GM18520 (cell line): ENCODE measurements at regions not wholly inside any gene's neighbourhood (a gene's known extent, or its start where the extent isn't known, plus 50 kb on each side); places are given as distances from the start of the nearest gene placed in this dataset.

Experiments
- ATAC-seq: cut with Tn5 transposase; IDR thresholded peaks from one replicate; pipeline ENCODE4 v1.9.1; 2021; ENCODE audit not compliant: unreplicated experiment

DNA sequence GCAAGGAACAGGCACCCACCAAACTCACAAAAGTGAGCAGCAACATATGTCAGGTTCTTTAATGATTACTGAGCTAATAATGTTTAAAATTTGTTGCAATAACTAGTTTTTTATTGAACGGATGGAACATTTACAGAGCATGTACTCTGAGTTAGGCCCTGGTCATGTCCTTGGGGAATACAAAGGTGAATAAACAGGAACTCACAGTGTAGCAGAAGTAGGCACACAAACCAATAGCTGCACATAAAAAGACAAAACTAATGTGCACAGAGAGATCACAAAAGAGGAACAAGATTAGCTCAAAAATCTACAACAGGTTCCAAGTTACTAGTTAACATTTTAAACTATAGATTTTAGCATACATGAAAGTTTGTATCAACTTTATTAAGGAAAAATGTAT, 505.3 kb upstream of the PPP2R3A start:
- ATAC-seq = no peak

DNA sequence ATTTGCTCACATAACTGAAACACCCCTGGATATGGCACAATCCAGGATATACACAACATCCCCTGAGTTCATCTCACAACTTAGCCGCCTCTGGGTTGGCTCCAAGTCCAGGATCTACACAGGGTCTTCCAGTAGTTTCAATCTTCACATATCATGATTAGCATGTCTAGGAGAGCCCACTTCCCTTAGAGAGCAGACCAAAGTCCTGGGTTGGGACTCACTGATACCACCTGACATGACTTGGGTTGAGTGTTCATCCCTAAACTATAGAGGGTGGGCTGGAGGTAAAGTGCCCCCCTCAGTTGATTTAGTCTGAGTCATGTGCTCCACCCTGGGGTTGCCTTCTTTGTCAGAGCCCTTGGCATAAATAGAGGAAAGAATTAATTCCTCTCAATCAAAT, 493.6 kb upstream of the PPP2R3A start:
- ATAC-seq = no peak

DNA sequence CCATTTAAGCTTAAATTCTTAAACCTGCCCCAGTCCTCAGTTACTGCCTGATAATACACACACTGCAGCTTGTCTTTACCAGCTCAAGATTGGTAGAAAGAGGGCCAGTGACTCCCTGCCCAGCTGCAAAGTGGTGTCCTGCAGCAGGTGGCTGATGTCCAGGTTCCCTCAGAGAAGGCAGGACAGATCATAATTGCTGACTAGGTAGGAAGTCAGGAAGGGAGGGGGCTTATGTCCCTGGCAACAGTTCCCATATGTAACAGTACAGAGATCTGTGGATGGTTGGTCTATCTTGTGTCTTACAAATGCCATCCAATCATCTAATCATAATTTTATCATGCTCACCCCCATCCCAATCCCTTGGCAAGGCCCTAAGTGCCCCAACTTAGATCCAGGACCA, 492.1 kb upstream of the PPP2R3A start:
- no peak for ATAC-seq

DNA sequence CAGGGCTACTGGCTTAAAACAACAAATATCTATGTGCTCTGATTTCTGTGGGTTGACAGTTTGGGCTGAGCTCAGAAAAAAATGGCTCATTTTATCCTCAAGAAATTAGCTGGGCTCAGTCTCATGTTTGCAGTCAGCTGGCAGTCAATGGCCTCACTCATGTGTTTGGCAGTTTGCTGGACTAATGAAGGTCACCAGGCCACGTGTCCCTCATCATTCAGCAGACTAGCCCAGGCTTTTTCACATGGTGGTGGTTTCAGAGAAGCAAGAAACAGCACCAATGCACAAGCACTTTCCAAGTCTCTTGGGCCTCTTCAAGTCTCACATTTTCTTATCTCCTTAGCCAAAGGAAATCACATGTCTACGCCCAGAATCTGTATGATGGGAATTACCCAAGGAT, 478.3 kb upstream of the PPP2R3A start:
- no peak for ATAC-seq

DNA sequence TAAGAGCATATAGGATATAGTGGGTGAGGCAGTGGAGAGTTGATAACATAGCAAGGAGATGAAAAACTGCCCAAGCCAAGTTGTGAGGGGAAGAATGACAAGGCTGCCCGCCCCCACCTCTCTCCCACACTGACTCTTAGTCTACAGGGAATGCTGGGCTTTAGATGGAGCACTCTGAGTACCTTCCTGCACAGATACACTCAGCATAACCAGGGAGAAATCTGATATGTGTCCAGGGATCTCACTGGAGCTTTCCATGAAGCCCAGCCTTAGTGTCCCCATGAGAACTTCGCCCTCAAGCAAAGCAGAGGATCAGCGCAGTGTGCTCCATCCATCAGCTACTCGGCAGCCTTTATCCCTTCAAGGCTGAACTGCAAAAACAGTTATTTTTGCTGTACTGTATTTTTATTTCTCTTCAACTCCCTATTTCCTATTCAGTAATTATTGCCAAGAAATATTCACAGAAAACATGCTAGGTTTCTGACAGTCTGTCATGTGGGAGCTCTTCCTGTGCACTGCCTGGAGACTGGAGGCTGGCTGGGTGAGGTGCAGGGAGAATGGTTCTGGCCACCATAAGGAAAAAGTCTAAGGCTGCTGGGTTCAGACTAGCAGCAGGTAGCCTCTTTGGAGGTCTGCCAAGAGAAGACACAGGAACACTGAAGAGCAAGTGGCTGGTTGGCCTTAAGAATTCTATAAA, 475.2 kb upstream of the PPP2R3A start:
- ATAC-seq = no peak

DNA sequence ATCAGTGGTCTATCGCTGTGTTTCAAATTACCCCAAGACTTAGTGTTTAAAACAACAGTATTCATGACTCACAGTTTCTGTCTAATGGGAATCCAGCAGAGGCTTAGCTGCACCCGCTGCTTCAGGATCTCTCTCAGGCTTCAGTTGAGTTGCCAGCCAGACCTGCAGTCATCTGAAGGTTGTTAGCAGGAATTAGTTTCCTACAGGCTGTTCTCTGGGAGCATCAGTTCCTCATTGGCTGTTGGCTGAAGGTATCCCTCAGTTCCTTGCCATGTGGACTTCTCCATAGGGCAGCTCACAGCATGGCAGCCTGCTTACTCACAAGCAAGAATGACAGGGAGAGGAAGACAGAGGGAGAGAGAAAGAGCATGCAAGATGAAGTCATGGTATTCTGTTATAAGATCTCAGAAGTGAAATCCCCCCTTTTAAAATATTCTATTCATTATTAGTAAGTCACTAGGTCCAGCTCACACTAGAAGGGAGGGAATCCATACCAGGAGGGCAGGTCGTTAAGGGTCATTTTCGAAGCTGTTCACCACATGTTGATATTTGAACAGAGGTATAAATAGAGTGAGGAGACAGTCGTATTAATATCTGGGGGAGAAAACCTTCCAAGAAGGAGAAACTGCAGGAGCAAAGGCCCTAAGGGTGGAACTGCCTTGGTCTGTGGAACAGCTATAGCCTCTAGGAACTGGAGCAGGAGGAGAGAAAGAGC, 473.9 kb upstream of the PPP2R3A start:
- ATAC-seq = no peak

DNA sequence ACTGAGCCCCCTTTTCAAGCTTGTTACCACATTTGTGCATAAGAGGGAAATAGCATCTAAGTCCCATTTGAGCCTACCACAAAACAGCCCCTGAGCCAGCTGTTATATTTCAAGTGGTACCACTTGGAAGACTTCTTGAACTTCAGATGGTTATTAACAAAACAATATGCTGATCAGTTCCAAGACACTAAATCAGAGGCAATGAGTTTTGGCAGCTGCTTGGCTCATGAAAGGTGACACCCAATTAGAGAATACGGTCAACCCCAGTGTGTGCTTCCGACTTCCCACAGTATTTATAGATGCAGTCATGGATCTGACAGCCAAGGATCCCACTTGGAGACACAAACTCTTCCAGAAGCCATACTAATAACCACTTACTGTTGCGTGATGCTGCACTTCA, 469.6 kb upstream of the PPP2R3A start:
- no peak for ATAC-seq

DNA sequence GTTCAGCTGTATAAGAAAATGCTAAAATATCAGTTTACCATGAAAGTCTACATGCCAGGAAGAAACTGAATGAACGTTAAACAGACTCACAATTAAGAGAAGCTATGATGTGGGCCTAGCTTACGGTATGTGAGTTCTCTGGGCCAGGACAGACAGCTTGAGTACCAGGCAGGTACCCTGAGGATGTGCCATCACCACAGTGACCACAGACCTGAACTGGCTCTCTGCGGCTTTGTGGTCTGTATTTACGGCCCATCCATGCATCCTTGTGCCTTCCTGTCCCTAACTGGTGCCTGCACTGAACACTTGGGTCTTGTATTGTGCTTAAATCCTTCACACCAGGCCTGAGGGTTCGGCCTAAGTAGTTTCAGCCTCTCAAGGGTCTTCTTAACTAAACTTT, 467.5 kb upstream of the PPP2R3A start:
- ATAC-seq = no peak

DNA sequence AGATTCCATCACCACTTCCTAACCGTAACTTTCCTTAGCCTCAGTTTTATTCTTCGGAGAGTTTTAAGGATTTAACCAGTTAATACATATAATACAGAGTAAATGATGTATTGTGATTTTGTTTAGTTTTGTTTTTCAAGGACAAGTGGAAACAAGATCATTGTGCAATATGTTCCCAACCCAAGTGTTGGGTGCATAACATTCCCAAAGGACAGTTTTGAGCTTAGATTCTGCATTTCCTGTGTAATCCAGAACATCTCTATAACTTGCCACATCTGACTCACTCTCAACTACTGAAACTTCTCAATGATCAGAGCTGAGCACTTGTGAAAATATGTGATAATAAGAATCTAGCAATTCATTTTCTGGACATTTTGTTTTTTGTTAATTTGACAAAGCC, 466.1 kb upstream of the PPP2R3A start:
- no peak for ATAC-seq

DNA sequence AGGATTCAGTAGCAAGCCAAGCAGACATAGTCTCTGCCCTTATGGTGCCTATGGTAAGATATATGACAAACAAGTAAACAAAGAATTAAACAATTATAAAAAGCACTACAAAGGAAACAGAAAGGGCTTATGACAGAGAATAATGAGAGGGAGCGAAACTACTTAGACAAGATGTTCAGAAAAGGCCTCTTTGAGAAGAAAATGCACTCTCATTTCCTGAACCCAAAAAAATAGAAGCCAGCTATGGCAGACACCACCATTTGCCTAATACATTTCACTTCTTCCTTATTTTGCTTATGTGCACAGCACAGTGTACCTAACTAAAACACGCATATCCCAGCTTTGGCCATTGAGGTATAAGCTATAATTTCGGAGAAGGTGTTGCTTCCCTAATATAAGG, 465.5 kb upstream of the PPP2R3A start:
- ATAC-seq = no peak

DNA sequence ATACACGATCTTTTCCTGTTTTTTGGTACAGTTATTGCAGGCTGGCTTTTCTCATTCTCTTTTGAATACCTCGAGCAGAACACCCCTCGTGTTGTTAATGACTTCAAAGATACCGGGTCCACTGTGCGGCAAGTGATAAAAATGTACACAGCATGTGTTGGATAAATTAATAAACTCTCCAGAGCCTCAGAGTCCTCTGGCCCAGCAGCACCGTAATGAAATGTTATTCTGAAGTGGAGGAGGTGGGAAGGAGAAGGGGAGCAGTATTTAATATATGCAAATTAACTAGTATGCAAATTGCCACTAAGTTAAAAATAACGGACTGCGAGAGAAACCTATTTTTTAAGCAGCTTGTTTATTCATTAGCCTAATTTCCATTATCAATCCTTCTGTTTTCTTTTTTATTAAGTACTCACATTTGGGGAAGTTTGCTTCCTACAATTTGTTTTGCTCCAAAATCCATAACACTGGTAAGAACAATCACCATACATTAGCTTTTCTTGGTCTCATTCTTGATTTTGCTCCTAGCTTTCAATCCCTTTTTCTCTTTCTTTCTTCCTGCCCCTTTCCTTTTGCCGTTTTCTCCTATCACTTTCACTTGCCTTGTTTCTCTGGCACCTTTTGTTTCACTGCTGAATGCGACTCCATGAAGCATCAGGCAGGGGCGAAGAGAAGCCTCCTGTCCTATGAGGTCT, 462.3 kb upstream of the PPP2R3A start:
- no peak for ATAC-seq

DNA sequence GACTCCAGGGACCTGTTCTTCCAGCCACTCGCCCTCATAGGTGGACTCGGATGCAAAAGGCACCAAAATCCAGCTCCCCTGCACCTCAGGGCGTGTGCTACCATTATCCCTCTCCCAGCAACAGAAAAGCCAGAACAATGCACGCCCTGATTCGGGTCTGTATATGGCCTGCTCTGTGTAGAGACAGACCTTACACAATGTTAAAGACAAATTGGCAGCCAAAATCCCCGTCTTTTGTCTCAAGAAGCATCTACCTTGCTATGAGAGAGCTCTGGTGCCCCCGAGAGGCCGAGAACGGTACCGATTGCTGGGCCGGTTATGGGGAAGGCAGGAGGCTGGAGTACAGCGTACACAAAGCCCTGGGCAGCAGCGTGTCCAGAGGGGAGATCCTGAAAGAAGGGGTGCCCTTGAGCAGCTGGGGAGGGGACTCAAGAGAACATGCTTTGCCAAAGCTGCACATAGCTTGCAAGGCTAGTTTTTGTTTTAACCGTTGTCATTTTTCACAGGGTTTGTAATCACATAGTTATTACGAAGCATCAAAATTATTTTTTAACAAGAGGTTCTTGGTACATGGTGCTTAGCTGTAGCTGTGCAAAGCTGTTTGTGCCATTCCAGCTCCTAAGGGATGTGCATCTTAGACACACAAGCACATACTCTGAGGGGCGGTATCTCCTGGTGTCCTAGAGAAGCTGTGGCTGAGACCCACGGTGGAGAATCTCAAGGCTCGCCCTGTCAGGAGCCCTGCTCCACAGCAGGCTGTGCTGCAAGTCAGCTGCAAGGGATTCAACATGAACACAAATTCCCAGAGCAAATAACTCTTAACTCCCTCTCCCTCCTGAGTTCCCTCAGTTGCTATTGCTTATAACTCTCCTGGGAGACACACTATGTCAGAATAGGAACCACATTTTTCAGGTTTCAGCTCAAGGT, 461.5 kb upstream of the PPP2R3A start:
- no peak for ATAC-seq

DNA sequence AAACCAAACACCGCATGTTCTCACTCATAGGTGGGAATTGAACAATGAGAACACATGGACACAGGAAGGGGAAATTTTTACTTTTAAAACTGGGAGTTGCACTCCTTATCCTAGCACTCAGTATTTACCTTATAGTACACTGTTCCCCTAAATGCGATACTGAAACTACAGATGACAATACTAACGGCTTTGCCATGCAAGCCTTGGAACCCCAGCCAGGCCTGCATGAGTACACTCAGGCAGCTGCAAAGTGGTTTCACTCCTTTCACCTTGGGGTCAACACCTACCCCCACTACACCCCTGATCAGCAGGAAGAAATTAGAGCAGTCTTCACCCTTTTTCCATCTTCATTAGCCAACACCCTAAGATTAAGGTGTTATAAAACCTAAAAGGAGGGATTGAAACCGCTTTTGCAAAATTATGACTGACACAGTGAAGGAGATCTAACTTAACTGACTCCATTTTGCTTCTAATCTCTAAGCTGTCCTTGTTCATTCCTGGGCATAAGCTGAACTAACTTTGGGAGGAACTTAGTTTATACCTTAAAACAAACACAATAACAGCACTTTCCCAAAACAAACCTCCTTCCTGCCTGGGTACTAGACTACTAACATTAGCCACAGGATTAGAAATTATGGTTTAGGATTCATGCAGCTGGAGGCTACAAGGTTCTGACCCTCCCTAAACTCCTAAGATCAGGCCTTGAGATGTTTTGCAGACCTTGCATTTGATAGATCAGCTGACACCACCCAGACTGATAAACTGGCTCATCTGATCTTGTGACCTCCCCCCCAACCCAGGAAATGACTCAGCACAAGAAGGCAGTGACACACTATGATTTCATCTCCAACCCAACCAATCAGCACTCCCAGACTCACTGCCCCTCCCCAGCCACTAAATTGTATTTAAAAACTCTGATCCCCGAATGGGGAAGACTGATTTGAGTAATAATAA, 452.1 kb upstream of the PPP2R3A start:
- no peak for ATAC-seq

DNA sequence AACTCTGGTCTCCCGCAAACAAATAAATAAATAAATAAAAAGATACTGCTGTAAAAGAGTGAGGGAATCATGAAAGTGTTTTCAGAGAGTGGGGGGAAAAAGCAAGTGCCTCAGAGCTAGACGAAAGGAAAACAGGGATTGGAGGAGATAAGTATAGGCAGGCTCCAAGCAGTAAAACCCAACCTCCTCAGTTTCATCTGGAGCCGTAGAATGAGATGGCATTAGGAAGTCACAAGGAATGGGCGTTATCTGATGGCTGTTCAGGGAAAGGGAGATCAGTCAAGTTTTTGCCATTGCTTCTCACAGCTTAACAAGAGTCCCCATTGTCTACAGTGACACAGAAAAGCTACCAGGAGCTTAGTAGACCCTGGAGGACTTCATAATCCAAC, 451.5 kb upstream of the PPP2R3A start:
- ATAC-seq = no peak

DNA sequence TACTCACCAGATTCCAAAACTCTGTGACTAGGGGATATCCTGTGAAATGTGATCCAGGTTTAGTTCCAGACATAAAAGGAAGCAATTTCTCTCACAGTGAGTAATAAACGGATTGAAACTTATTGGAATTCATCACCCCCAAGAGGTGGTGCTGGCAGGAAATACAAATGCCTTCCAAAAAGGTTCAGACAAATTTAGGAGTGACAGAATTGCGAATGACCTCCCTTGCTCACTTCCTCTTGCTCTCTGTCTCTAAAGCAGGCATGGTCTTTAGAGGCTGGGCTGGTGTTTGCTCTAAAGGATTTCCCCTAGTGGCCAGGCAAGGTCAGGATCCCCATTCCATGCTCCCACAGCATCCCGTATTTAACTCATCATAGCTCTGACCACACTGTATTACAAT, 449.4 kb upstream of the PPP2R3A start:
- ATAC-seq = no peak

DNA sequence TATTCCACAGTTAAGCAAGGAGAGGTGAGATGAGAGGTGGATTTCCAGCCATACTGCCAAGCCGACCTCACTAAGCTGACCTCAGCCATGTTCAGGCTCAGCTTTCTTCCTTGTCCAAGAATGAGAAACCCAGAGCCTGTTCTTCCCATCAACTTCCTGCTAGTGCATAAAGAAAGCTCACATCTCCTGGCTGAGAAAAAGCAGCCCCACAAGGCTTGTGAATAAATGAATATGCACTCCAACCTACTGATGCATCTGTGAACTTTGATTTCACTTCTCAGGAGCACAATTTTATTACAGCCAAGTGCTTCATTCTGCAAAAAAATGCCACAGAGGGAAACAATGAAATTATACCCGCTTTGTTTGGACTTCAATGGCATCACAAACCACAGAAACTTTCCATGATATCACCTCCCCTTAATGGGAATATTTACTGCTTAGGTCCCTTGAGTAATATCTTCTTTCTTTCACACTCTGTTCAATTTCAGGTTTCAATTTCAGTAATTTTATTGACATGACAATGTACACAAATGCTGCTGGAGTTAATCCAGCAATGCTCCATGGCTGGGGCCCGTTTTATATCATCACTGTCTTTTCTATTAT, 437.0 kb upstream of the PPP2R3A start:
- no peak for ATAC-seq

DNA sequence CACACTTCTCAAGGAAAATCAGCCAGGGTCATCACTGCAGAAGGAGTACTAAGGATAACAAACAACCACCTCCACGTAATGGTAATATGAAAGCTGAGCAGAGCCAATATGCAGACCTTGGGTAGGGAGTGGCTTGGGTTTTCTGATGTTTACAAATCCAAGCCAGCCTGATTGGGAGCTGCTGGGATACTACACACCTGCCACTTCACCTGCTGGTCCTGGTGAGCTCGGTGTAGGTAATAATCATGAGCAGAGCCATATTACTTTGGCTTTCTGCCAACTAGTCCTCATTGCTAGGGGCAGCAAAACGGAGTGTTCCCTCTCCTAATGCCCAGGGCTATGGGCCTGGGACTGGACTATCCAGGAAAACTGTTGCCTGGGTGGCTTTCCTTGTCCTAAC, 433.5 kb upstream of the PPP2R3A start:
- ATAC-seq = no peak

DNA sequence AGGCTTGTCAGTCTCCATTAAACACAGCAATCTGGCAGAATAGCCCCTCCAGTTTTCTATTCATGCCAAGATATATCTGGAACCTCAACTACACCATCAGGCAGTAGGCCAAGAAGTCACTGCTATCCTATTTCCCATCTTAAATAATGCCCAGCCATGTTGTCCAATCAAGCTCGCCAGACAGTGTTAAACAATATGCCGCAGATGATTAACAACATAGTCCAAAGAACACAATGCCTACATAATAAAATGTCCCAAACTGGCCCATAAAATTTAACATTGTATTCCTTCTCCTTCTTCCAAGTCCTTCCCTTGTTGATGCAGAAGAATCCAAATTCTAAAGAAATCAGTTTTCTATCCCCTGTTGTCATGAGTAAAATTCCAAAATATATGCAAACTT, 427.4 kb upstream of the PPP2R3A start:
- no peak for ATAC-seq

DNA sequence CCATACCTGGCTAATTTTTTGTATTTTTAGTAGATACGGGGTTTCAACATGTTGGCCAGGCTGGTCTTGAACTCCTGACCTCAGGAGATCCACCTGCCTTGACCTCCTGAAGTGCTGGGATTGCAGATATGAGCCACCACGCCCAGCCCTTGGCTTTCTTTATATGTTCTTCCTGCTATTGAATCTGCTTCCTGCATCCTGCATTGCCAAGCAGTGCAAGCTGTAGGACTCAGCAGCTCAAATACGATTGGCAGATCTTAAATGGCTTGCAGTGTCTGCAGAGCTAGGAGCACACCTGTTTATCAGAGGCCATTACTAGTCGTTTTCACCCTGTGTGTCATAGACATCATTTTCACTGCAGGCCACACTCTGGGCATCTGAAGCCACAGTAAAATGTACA, 426.2 kb upstream of the PPP2R3A start:
- no peak for ATAC-seq

DNA sequence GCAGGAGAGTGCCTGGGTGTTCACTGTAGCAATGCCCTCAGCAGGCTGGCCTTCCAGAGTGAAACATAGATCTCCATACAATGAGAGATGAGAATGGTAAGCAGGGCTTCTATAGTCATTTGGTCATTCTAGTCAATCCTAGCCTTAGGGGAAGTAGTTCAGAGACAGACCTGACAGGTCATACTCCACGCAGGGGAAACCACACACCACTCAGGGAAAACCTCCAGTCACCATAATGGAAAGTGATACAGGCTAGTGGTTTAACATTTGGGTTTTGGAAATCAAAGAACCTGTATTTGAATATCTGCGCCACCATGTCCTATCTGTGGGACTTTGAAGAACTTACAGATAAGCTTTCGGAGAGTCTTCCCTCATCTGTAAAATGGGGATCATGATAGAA, 425.7 kb upstream of the PPP2R3A start:
- ATAC-seq = no peak
